HCT116 (cell line): ENCODE measurements at regions not wholly inside any gene's neighbourhood (a gene's known extent, or its start where the extent isn't known, plus 50 kb on each side); places are given as distances from the start of the nearest gene placed in this dataset.

ENCODE experiments used
- CEBPB ChIP-seq: IDR thresholded peaks from 2 replicates; pipeline ENCODE4 v1.6.1; 2012; ENCODE audit warnings: low read depth
- EZH2phosphoT487 ChIP-seq: fragments of 200-600 bp; IDR thresholded peaks from 2 replicates; pipeline ENCODE4 v1.6.1; 2018; ENCODE audit warnings: antibody characterized with exemption, borderline replicate concordance
- FOSL1 ChIP-seq: IDR thresholded peaks from 2 replicates; pipeline ENCODE4 v1.6.1; 2012; ENCODE audit warnings: low read depth
- POLR2A ChIP-seq: IDR thresholded peaks from 2 replicates; pipeline ENCODE4 v1.7.0; 2011; ENCODE audit warnings: borderline replicate concordance; ENCODE audit not compliant: insufficient read depth, insufficient read length; ENCODE audit errors: extremely low read depth
- REST ChIP-seq: IDR thresholded peaks from 2 replicates; pipeline ENCODE4 v1.6.1; 2012; ENCODE audit warnings: low read depth
- SP1 ChIP-seq: IDR thresholded peaks from 2 replicates; pipeline ENCODE4 v1.6.1; 2012; ENCODE audit warnings: low read depth
- TCF7L2 ChIP-seq: IDR thresholded peaks from 2 replicates; pipeline ENCODE4 v1.7.0; 2011; ENCODE audit warnings: borderline replicate concordance, inconsistent platforms; ENCODE audit not compliant: insufficient read depth, insufficient read length; ENCODE audit errors: extremely low read depth
- TF ChIP-seq, protein P1 (sequence below), 3 experiments: fragments of 200-600 bp in 1 of 3; sonication (generic) in 1 of 3; IDR thresholded peaks in 2 of 3; conservative IDR thresholded peaks in 1 of 3; 2 replicates each; pipeline ENCODE4 v1.5.1; 2012 to 2017; ENCODE audit warnings: low read depth in 2 of 3, low read length in 2 of 3, antibody characterized with exemption in 1 of 3, borderline replicate concordance in 1 of 3, control low read depth in 1 of 3, mild to moderate bottlenecking in 1 of 3, mixed read lengths in 1 of 3, mixed run types in 1 of 3, moderate library complexity in 1 of 3; ENCODE audit not compliant: insufficient read depth in 1 of 3

DNA sequence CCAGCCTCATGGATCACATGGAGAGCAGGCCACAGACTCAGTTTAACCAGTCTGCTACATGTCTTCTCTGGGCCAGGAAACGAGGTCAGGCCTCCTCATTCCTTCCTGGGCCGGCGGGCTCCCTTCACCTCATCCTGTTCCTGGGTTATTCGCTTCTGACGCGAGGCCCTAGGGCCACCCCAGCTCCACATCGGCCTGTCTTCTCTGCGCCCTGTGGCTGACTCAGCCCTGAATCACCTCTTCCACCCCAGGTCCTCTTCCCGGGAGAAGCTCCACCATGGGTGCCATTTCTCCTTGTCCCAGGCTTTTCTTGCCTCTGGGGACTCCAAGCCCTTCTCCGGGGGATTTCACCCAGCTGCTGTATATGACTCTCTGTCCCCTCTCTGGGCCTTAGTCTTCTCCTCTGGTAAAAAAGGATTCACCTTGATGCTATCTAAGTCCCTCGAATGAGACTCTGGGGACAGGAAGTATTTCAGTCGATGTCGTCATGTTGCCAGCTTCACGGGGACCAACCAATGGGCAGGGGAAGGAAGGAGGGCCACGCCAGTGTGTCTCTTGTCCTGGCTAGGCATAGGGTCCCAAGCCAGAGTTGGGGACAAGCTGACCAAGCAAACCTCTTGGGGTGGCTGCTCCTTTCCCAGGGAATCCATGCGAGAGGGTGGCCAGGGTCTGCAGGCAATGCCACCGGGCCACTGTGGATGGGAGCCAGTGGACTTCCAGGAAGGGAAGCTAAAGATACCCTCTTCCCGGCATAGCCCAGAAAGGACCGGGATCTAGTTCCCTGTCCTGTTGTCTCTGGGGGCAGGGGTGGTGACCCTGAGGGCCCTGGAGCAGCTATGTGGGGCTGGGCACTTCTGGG lies 58.7 kb downstream of the SOCS3 start (continued):
- TF ChIP-seq REST (no peak), POLR2A (no peak), TCF7L2 (no peak), SP1 (peak; percentile 66), CEBPB (no peak; the same call in none of the 2 replicates), EZH2phosphoT487 (no peak), FOSL1 (peak; percentile 96)
- TF ChIP-seq, protein P1, sequence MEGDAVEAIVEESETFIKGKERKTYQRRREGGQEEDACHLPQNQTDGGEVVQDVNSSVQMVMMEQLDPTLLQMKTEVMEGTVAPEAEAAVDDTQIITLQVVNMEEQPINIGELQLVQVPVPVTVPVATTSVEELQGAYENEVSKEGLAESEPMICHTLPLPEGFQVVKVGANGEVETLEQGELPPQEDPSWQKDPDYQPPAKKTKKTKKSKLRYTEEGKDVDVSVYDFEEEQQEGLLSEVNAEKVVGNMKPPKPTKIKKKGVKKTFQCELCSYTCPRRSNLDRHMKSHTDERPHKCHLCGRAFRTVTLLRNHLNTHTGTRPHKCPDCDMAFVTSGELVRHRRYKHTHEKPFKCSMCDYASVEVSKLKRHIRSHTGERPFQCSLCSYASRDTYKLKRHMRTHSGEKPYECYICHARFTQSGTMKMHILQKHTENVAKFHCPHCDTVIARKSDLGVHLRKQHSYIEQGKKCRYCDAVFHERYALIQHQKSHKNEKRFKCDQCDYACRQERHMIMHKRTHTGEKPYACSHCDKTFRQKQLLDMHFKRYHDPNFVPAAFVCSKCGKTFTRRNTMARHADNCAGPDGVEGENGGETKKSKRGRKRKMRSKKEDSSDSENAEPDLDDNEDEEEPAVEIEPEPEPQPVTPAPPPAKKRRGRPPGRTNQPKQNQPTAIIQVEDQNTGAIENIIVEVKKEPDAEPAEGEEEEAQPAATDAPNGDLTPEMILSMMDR (IDR thresholded peaks at IDR 0.05 in 2 of 3, conservative IDR thresholded peaks at IDR 0.05 in 1 of 3; ENCODE audit: borderline replicate concordance in 1 of 3, insufficient read depth in 1 of 3, low read depth in 2 of 3, low read length in 2 of 3): no peak
- TF ChIP-seq, all 23 proteins: peak for 6
